Spleen (tissue), 7 donors: ENCODE measurements at regions not wholly inside any gene's neighbourhood (a gene's known extent, or its start where the extent isn't known, plus 50 kb on each side); places are given as distances from the start of the nearest gene placed in this dataset.

Experiments used
- CTCF ChIP-seq, 11 experiments: fragments of 200-600 bp in 7 of 11; fragments of 450-650 bp in 4 of 11; sonication (generic) in 4 of 11; IDR thresholded peaks in 8 of 11; conservative IDR thresholded peaks in 3 of 11; 1 replicate in 7 of 11; 2 replicates in 4 of 11; pipeline versions ENCODE4 v1.4.0 to v1.8.0; 2016 to 2021; ENCODE audit warnings: antibody characterized with exemption in 11 of 11, inconsistent platforms in 4 of 11, mild to moderate bottlenecking in 1 of 11
- POLR2A ChIP-seq, 3 donors: fragments of 450-650 bp; IDR thresholded peaks; one replicate each; pipeline ENCODE4 v1.5.1; 2017; ENCODE audit warnings: antibody characterized with exemption in 3 of 3, mild to moderate bottlenecking in 1 of 3
- POLR2AphosphoS5 ChIP-seq, 3 donors: sonication (generic); formaldehyde crosslinking; IDR thresholded peaks; one replicate each; pipeline ENCODE4 v1.5.1; 2017; ENCODE audit warnings: antibody characterized with exemption in 3 of 3
- donor health status: DM: no; HTN: no; CAD: no; lungs with moderate emphysema.
- donor health status: DM: no; HTN: no; CAD: no.
- donor health status: DM: no; HTN: no; CAD: no.

GRCh38 chr7:91565499-91566401 lies 301.5 kb downstream of the FZD1 start:
- no peak for TF ChIP-seq CTCF (IDR thresholded peaks at IDR 0.05 in 8 of 11, conservative IDR thresholded peaks at IDR 0.05 in 3 of 11)
- TF ChIP-seq POLR2AphosphoS5 (IDR thresholded peaks at IDR 0.05): no peak
- no peak for TF ChIP-seq POLR2A (IDR thresholded peaks at IDR 0.05)
